Sciatic nerve (tissue), 2 donors: ENCODE measurements at regions not wholly inside any gene's neighbourhood (a gene's known extent, or its start where the extent isn't known, plus 50 kb on each side); places are given as distances from the start of the nearest gene placed in this dataset.

Source experiments
- ATAC-seq: fragments of 200-7000 bp; cut with Tn5 transposase; one replicate; pipeline ENCODE4 v1.9.1; 2020; ENCODE audit warnings: mild to moderate bottlenecking, moderate library complexity
- DNase-seq: peaks from one replicate; pipeline ENCODE4 v3.0.0-alpha.2; 2020; ENCODE audit warnings: low spot score
- intact Hi-C: fragments of 100-400 bp; cut with DNase I; formaldehyde crosslinking; loops from one replicate; pipeline ENCODE4 v1.14.2; 2022
- donor health status: DM: no; HTN: no; CAD: no.
- donor health status: DM: no; HTN: no; CAD: no.

GRCh38 chr16:54475019-54475601 lies 188.5 kb upstream of the IRX3 start:
- no peak for ATAC-seq
- DNase-seq, result no peak
- intact Hi-C loops, result no loop called here

GRCh38 chr16:54473226-54473993 lies 186.8 kb upstream of the IRX3 start:
- intact Hi-C loops, result no loop called here
- ATAC-seq (peak; percentile 75), DNase-seq (no peak)

- DNase-seq (no peak), ATAC-seq (no peak)
- intact Hi-C loops, result no loop called here
These were observed 180.8 kb upstream of the IRX3 start for GRCh38 chr16:54467398-54467797.

GRCh38 chr16:54466233-54466632 lies 179.6 kb upstream of the IRX3 start:
- intact Hi-C loops, result no loop called here
- ATAC-seq, result no peak
- DNase-seq, result no peak

- DNase-seq (no peak), ATAC-seq (no peak)
- intact Hi-C loops, result no loop called here
These were observed 178.5 kb upstream of the IRX3 start for GRCh38 chr16:54465063-54465462.

GRCh38 chr16:54462771-54463170 lies 176.2 kb upstream of the IRX3 start:
- intact Hi-C loops, result no loop called here
- no peak for DNase-seq
- ATAC-seq, result no peak

- intact Hi-C loops, result no loop called here
- DNase-seq, result no peak
- no peak for ATAC-seq
These were observed 175.6 kb upstream of the IRX3 start for GRCh38 chr16:54462151-54462651.

- no peak for DNase-seq
- no peak for ATAC-seq
- intact Hi-C loops, result no loop called here
These were observed 173.8 kb upstream of the IRX3 start for GRCh38 chr16:54460263-54460860.

- DNase-seq (no peak), ATAC-seq (peak; percentile 41)
- intact Hi-C loops, result no loop called here
These were observed 173.1 kb upstream of the IRX3 start for GRCh38 chr16:54459509-54460262.

- no peak for DNase-seq
- intact Hi-C loops, result no loop called here
- ATAC-seq, result no peak
These were observed 172.3 kb upstream of the IRX3 start for GRCh38 chr16:54458923-54459322.

GRCh38 chr16:54456291-54456690 lies 169.7 kb upstream of the IRX3 start:
- ATAC-seq (no peak), DNase-seq (no peak)
- intact Hi-C loops, result no loop called here

- intact Hi-C loops, result no loop called here
- peak; percentile 56 for ATAC-seq
- no peak for DNase-seq
These were observed 168.6 kb upstream of the IRX3 start for GRCh38 chr16:54455030-54455725.

GRCh38 chr16:54454616-54455015 lies 168.0 kb upstream of the IRX3 start:
- intact Hi-C loops, result no loop called here
- DNase-seq (no peak), ATAC-seq (no peak)

- DNase-seq (no peak), ATAC-seq (no peak)
- intact Hi-C loops, result no loop called here
These were observed 167.3 kb upstream of the IRX3 start for GRCh38 chr16:54453871-54454270.

GRCh38 chr16:54447576-54448440 lies 161.2 kb upstream of the IRX3 start:
- intact Hi-C loops, result no loop called here
- ATAC-seq (peak; percentile 34), DNase-seq (no peak)

- ATAC-seq, result peak; percentile 95
- DNase-seq, result no peak
- intact Hi-C loops, result no loop called here
These were observed 160.1 kb upstream of the IRX3 start for GRCh38 chr16:54446639-54447038.

GRCh38 chr16:54444851-54445458 lies 158.4 kb upstream of the IRX3 start:
- DNase-seq, result no peak
- intact Hi-C loops, result no loop called here
- no peak for ATAC-seq

- DNase-seq (no peak), ATAC-seq (no peak)
- intact Hi-C loops, result no loop called here
These were observed 157.3 kb upstream of the IRX3 start for GRCh38 chr16:54443839-54444238.
